SK-N-SH treated with all-trans-retinoic acid at 6 μM for 48 hours (cell line): ENCODE measurements at regions not wholly inside any gene's neighbourhood (a gene's known extent, or its start where the extent isn't known, plus 50 kb on each side); places are given as distances from the start of the nearest gene placed in this dataset.
"Not testable (repeated sequence)": the region's sequence is repeated elsewhere in the genome, so short reads cannot be mapped to it uniquely, and the experiment has no call there.

Source experiments
- ATAC-seq: fragments of 200-7000 bp; cut with Tn5 transposase; 3 replicates; pipeline ENCODE4 v1.9.1; 2020; ENCODE audit warnings: mild to moderate bottlenecking, moderate library complexity
- ARNTL ChIP-seq: fragments of 450-650 bp; formaldehyde crosslinking; IDR thresholded peaks from 2 replicates; pipeline ENCODE4 v1.5.0; 2020; ENCODE audit warnings: low read depth, mild to moderate bottlenecking, moderate library complexity, borderline replicate concordance
- CSDC2 ChIP-seq: fragments of 250-450 bp; sonication (Bioruptor Pico); IDR thresholded peaks from 2 replicates; pipeline ENCODE4 v1.5.0; 2020; ENCODE audit warnings: mild to moderate bottlenecking, moderate library complexity
- ESRRG ChIP-seq: fragments of 250-450 bp; sonication (Bioruptor Pico); IDR thresholded peaks from 2 replicates; pipeline ENCODE4 v1.6.1; 2021; ENCODE audit warnings: mild to moderate bottlenecking
- GLIS3 ChIP-seq: fragments of 250-450 bp; sonication (Bioruptor Pico); IDR thresholded peaks from 2 replicates; pipeline ENCODE4 v1.5.0; 2020; ENCODE audit warnings: mild to moderate bottlenecking, moderate library complexity
- ISL1 ChIP-seq: fragments of 250-450 bp; sonication (Bioruptor Pico); IDR thresholded peaks from 2 replicates; pipeline ENCODE4 v2.1.2; 2022; ENCODE audit warnings: mild to moderate bottlenecking, moderate library complexity
- PPARA ChIP-seq: fragments of 250-450 bp; sonication (Bioruptor Pico); IDR thresholded peaks from 2 replicates; pipeline ENCODE4 v1.5.0; 2020; ENCODE audit warnings: mild to moderate bottlenecking, borderline replicate concordance
- SNAI2 ChIP-seq: fragments of 250-450 bp; sonication (Bioruptor Pico); IDR thresholded peaks from 2 replicates; pipeline ENCODE4 v1.5.0; 2020; ENCODE audit warnings: mild to moderate bottlenecking, moderate library complexity
- TCF4 ChIP-seq: fragments of 250-450 bp; sonication (Bioruptor Pico); IDR thresholded peaks from 2 replicates; pipeline ENCODE4 v1.8.0; 2021; ENCODE audit warnings: mild to moderate bottlenecking, moderate library complexity, borderline replicate concordance
- TOX ChIP-seq: fragments of 250-450 bp; sonication (Bioruptor Pico); IDR thresholded peaks from 2 replicates; pipeline ENCODE4 v1.8.0; 2021; ENCODE audit warnings: mild to moderate bottlenecking, moderate library complexity, borderline replicate concordance
- ZC3H10 ChIP-seq: fragments of 250-450 bp; sonication (Bioruptor Pico); IDR thresholded peaks from 2 replicates; pipeline ENCODE4 v1.5.1; 2021; ENCODE audit warnings: mild to moderate bottlenecking, moderate library complexity
- ZFP3 ChIP-seq: fragments of 250-450 bp; sonication (Bioruptor Pico); IDR thresholded peaks from 2 replicates; pipeline ENCODE4 v1.5.0; 2020; ENCODE audit warnings: mild to moderate bottlenecking, moderate library complexity
- ZFP30 ChIP-seq: fragments of 450-650 bp; formaldehyde crosslinking; IDR thresholded peaks from 2 replicates; pipeline ENCODE4 v1.5.0; 2022; ENCODE audit warnings: mild to moderate bottlenecking, moderate library complexity
- ZNF565 ChIP-seq: fragments of 450-650 bp; formaldehyde crosslinking; conservative IDR thresholded peaks from 2 replicates; pipeline ENCODE4 v1.5.0; 2020; ENCODE audit warnings: low read depth, mild to moderate bottlenecking, moderate library complexity
- ZNF70 ChIP-seq: fragments of 450-650 bp; formaldehyde crosslinking; IDR thresholded peaks from 2 replicates; pipeline ENCODE4 v1.5.0; 2020; ENCODE audit warnings: mild to moderate bottlenecking, moderate library complexity
- ZNF8 ChIP-seq: fragments of 450-650 bp; formaldehyde crosslinking; IDR thresholded peaks from 2 replicates; pipeline ENCODE4 v1.5.0; 2020; ENCODE audit warnings: mild to moderate bottlenecking, moderate library complexity
- TF ChIP-seq, protein P1 (sequence below): fragments of 250-450 bp; sonication (Bioruptor Pico); IDR thresholded peaks from 2 replicates; pipeline ENCODE4 v1.5.1; 2021; ENCODE audit warnings: mild to moderate bottlenecking, moderate library complexity
- TF ChIP-seq, protein P2 (sequence below): fragments of 250-450 bp; sonication (Bioruptor Pico); IDR thresholded peaks from 2 replicates; pipeline ENCODE4 v1.5.1; 2020; ENCODE audit warnings: low read depth, mild to moderate bottlenecking, moderate library complexity
- TF ChIP-seq, protein P3 (sequence below): fragments of 250-450 bp; sonication (Bioruptor Pico); IDR thresholded peaks from 2 replicates; pipeline ENCODE4 v1.8.0; 2021; ENCODE audit warnings: low read depth, mild to moderate bottlenecking, moderate library complexity, borderline replicate concordance
- TF ChIP-seq, protein P4 (sequence below): fragments of 250-450 bp; sonication (Bioruptor Pico); IDR thresholded peaks from 2 replicates; pipeline ENCODE4 v1.5.0; 2020; ENCODE audit warnings: mild to moderate bottlenecking, moderate library complexity

DNA sequence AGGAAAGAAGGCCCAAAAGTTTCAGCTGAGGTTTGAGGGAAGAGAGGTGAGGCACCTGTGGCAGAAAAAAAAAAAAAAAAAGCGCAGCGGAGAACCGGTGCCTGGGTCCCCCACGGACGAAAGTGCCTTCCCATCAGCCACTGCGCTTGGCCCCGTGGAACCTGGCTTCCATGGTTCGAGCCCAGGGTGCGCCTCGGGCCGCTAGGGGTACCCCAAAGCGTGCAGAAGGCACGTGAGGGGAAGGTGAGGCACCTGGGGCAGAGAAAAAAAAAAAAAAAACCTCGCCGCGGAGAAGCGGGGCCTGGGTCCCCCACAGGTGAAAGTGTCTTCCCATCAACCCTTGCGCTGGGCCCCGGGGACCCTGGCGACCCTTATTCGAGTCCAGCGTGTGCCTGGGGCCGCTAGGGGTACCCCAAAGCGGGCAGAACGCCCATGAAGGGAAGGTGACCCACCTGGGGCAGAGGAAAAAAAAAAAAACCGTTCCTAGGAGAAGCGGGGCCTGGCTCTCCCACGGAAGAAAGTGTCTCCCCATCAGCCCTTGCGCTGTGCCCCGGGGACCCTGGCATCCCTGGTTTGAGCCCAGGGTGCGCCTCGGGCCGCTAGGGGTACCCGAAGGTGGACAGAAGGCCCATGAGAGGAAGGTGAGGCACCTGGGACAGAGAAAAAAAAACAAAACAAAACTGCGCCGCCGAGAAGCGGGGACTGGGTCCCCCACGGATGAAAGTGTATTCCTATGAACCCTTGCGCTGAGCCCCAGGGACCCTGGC is 228.6 kb downstream of the CCDC74A start:
- no peak for ATAC-seq
- TF ChIP-seq TOX = no peak

DNA sequence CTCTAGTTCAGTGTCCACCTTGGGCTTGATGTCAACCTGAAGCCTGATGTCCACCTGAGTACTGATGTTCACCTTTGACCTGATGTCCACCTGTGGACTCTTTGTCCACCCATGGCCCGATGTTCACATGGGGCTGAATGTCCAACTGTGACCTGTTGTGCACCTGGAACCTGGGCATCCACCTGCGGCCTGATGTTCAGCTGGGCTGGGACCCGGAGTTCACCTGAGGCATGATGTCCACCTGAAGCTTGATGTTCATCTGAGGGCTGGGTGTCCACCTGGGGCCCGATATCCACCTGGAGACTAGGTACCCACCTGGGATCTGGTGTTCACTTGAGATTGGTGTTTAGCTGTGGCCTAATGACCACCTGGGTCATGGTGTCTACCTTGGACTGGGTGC is 231.3 kb downstream of the CCDC74A start:
- ATAC-seq = not testable (repeated sequence)

DNA sequence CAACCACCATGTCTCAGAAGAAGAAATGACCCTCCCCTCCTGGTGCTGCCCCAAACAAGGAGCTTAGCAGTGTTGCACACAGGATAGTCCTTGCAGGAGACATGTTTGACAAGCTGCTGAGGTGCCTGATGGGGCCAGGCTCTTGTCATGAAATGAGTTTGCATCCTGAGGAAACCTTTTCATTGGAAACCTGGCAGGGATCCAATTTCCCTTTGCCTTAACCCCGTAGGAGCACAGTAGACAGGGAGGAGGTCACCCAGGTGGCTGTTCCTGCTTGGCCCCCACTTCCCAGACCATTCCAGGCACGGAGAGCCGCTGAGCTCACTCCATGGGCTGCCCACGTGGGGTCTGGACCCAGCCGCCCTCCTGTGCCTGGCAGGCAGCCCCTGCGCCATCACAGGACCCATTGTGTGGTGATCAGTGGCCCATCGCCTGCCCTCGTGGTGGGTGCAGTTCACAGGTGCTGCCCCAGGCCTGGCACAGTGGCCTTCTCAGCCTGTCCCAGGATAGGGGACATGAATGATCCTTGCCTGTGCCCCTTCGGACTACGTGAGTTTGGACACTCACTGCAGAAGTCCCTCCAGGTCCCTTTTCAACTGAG is 247.4 kb downstream of the CCDC74A start:
- ATAC-seq = not testable (repeated sequence)

DNA sequence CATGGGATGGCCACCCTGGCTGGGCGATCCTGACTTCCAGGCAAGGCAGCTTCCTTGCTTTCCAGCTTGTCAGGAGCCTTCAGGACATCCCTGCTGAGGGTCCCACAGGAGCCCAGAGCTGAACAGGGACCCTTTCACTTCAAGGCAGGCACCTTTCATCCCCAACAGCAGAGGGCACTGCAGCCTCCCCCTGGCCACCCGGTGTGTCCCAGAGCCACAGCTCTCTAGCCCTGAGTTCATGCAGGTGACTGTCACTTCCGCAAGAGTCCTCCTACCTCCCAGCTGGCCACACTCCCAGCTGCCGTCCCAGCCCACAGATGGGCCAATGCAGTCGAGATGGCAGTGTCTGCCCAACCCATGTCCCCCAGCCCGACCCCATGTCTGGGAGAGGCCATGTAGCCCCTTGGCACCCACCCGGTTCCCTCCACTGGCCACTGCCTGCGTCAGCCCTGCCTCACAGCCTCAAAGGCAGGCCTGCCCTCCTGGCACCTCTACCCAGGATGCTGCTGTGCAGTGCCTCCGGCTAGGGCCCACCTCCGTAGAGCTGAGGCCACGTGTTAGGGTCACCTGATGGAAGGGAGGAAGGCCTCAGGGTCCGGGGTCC is 248.3 kb downstream of the CCDC74A start:
- ATAC-seq = not testable (repeated sequence)

DNA sequence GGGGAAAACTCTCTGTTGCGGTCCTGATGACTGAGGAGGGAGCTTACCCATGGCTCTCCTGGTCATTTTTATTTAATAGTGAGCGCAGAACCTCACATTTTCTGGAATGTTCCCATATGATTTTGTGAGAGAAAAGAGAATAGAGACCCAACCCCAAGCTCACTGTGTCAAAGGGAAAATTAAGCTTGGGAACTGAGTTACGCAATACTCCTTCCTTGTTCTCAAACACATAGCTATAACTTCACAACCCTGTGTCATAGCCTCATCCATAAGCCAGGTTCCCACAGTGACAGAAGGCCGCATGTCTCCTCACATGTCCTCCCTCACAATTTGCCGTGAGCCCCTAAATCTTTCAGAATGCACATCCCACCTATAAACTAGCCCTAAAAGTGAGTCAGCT is 252.8 kb downstream of the CCDC74A start:
- ATAC-seq = not testable (repeated sequence)

DNA sequence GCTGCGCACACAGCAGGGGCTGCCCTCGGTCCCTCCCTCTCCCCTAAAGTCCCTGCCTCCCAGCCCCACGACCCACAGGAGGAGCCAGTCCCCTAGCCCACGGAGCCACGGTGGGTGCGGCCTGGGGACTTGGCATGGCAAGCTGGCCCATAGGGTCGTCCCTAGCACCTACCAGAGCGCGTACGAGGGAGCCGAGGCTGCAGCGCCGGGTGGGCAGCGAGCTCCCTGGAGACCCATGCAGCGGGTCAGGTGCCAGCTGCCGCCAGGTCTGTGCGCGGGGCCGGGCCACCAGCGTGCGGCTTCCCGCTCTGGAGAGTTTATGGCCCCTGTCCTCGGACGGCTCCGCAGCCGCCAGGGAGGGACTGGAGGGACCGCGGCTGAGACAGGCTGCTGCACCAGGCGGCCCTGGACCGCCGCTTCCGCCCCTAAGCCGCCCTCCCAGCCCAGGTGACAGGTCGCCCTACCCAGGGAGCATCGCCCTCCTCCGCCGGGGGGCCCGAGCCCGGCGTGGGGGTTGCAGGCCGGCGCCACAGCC is 273.6 kb downstream of the CCDC74A start:
- ATAC-seq = no peak
- no peak for TF ChIP-seq ZFP30 (CRISPR knock-in tag)
- TF ChIP-seq ZNF565 (CRISPR knock-in tag) = no peak
- TF ChIP-seq CSDC2 (CRISPR knock-in tag) = no peak
- TF ChIP-seq ZNF70 = no peak
- no peak for TF ChIP-seq PPARA (CRISPR knock-in tag)
- TF ChIP-seq, protein P1, sequence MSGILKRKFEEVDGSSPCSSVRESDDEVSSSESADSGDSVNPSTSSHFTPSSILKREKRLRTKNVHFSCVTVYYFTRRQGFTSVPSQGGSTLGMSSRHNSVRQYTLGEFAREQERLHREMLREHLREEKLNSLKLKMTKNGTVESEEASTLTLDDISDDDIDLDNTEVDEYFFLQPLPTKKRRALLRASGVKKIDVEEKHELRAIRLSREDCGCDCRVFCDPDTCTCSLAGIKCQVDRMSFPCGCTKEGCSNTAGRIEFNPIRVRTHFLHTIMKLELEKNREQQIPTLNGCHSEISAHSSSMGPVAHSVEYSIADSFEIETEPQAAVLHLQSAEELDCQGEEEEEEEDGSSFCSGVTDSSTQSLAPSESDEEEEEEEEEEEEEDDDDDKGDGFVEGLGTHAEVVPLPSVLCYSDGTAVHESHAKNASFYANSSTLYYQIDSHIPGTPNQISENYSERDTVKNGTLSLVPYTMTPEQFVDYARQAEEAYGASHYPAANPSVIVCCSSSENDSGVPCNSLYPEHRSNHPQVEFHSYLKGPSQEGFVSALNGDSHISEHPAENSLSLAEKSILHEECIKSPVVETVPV (CRISPR knock-in tag) = no peak
- no peak for TF ChIP-seq TCF4 (CRISPR knock-in tag)
- no peak for TF ChIP-seq ARNTL
- TF ChIP-seq GLIS3 (CRISPR knock-in tag) = no peak
- TF ChIP-seq ISL1 (CRISPR knock-in tag) = no peak
- TF ChIP-seq, protein P2, sequence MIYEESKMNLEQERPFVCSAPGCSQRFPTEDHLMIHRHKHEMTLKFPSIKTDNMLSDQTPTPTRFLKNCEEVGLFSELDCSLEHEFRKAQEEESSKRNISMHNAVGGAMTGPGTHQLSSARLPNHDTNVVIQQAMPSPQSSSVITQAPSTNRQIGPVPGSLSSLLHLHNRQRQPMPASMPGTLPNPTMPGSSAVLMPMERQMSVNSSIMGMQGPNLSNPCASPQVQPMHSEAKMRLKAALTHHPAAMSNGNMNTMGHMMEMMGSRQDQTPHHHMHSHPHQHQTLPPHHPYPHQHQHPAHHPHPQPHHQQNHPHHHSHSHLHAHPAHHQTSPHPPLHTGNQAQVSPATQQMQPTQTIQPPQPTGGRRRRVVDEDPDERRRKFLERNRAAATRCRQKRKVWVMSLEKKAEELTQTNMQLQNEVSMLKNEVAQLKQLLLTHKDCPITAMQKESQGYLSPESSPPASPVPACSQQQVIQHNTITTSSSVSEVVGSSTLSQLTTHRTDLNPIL (CRISPR knock-in tag) = no peak
- no peak for TF ChIP-seq SNAI2 (CRISPR knock-in tag)
- TF ChIP-seq ZC3H10 (CRISPR knock-in tag) = no peak
- TF ChIP-seq, protein P3, sequence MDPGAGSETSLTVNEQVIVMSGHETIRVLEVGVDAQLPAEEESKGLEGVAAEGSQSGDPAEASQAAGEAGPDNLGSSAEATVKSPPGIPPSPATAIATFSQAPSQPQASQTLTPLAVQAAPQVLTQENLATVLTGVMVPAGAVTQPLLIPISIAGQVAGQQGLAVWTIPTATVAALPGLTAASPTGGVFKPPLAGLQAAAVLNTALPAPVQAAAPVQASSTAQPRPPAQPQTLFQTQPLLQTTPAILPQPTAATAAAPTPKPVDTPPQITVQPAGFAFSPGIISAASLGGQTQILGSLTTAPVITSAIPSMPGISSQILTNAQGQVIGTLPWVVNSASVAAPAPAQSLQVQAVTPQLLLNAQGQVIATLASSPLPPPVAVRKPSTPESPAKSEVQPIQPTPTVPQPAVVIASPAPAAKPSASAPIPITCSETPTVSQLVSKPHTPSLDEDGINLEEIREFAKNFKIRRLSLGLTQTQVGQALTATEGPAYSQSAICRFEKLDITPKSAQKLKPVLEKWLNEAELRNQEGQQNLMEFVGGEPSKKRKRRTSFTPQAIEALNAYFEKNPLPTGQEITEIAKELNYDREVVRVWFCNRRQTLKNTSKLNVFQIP = no peak
- TF ChIP-seq ZNF8 = no peak
- TF ChIP-seq ESRRG (CRISPR knock-in tag) = no peak
- TF ChIP-seq ZFP3 (CRISPR knock-in tag) = no peak
- TF ChIP-seq, all 23 proteins: peak for 0

DNA sequence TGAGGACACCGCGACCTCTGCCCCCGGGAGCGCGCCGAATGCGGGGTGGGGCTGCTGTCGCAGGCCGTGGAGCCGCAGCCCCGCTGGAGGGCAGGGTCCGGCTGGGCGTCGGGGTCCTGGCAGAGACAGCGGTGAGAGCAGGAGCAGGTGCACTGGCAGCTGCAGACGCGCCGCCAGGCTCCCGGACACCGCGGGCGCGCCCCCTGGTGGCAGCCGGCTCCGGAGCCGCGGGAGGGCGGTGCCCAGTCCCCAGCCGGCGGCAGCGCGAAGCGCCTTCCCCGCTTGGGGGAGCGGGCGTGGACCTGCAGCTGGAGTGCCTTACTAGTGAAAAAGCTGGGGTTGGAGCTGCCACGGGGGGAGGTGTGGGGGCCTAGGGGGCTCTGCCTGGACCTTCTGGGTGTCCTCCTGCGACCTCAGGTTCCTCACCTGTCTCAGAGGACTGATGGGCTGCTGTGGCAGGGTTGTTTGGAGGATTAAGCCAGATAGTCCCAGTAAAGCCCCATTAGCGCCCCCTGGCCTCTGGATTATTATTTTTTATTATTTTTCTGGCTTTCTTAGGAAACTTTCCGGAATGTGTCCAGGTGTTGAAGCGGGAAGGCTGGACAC is 274.2 kb downstream of the CCDC74A start:
- ATAC-seq = peak; percentile 99
- TF ChIP-seq, protein P4, sequence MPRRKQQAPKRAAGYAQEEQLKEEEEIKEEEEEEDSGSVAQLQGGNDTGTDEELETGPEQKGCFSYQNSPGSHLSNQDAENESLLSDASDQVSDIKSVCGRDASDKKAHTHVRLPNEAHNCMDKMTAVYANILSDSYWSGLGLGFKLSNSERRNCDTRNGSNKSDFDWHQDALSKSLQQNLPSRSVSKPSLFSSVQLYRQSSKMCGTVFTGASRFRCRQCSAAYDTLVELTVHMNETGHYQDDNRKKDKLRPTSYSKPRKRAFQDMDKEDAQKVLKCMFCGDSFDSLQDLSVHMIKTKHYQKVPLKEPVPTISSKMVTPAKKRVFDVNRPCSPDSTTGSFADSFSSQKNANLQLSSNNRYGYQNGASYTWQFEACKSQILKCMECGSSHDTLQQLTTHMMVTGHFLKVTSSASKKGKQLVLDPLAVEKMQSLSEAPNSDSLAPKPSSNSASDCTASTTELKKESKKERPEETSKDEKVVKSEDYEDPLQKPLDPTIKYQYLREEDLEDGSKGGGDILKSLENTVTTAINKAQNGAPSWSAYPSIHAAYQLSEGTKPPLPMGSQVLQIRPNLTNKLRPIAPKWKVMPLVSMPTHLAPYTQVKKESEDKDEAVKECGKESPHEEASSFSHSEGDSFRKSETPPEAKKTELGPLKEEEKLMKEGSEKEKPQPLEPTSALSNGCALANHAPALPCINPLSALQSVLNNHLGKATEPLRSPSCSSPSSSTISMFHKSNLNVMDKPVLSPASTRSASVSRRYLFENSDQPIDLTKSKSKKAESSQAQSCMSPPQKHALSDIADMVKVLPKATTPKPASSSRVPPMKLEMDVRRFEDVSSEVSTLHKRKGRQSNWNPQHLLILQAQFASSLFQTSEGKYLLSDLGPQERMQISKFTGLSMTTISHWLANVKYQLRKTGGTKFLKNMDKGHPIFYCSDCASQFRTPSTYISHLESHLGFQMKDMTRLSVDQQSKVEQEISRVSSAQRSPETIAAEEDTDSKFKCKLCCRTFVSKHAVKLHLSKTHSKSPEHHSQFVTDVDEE (CRISPR knock-in tag) = peak; percentile 59; the same call in 1 of the 2 replicates
- TF ChIP-seq SNAI2 (CRISPR knock-in tag) = peak; percentile 94; the same call in 1 of the 2 replicates

DNA sequence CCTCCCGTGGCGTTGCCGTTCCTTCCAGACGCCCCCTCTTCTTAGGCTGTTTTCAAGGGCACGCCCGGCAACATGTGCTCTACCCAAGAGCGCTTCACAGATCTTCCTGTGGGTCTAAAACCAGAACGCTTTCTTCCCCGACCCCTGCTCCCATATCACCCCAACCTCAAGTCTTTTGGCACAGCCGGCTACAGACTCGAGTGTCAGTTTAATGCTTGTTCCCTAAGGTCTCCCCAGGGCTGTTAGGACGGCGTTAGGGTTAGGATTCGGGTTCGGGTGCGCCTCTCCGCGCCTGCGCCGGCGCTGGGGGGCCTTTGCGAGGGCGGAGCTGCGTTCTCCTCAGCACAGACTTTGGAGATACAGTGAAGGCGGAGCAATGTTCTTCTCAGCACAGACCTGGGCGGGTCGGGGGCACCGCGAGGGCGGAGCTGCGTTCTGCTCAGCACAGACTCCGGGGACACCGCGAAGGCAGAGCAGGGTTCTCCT is 274.7 kb downstream of the CCDC74A start:
- peak; percentile 95 for ATAC-seq

DNA sequence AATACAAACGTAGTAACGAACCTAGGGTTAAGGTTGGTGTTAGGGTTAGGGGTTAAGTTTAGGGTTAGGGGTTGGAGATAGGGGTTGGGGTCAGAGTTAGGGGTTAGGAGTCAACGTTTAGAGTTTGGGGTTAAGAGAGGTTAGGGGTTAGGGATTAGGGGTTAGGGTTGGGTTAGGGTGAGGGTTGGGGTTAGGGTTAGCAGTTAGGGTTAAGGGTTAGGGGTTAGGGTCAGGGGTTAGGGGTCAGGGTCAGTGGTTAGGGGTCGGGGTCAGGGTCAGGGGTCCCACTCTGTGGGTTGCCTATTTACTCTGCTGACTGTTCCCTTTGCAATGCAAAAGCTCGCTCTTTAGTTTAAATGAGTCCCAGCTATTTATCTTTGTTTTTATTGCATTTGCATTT is 275.5 kb downstream of the CCDC74A start:
- ATAC-seq = not testable (repeated sequence)

DNA sequence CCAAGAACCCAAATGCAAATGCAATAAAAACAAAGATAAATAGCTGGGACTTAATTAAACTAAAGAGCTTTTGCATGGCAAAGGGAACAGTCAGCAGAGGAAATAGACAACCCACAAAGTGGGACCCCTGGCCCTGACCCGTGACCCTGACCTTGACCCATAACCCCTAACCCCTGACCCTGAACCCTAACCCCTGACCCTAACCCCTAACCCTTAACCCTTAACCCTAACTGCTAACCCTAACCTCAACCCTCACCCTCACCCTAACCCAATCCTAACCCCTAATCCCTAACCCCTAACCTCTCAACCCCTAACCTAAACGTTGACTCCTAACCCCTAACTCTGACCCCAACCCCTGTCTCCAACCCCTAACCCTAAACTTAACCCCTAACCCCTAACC is 284.9 kb downstream of the CCDC74A start:
- not testable (repeated sequence) for ATAC-seq
